Panc1 (cell line): ENCODE measurements at regions not wholly inside any gene's neighbourhood (a gene's known extent, or its start where the extent isn't known, plus 50 kb on each side); places are given as distances from the start of the nearest gene placed in this dataset.

Experiments
- CTCF ChIP-seq: fragments of 450-650 bp; IDR thresholded peaks from 2 replicates; pipeline ENCODE4 v1.5.1; 2017; ENCODE audit warnings: mild to moderate bottlenecking
- POLR2AphosphoS5 ChIP-seq: IDR thresholded peaks from 2 replicates; pipeline ENCODE4 v1.6.1; 2012; ENCODE audit warnings: mild to moderate bottlenecking, low read depth, low read length, moderate library complexity
- REST ChIP-seq, 2 experiments: IDR thresholded peaks; 2 replicates each; pipeline ENCODE4 v1.6.1; 2011 to 2012; ENCODE audit warnings: low read depth in 2 of 2, control low read depth in 1 of 2, low read length in 1 of 2, mild to moderate bottlenecking in 1 of 2, moderate library complexity in 1 of 2; ENCODE audit not compliant: insufficient read depth in 1 of 2
- SIN3A ChIP-seq: IDR thresholded peaks from 2 replicates; pipeline ENCODE4 v1.6.1; 2012; ENCODE audit warnings: low read depth, mild to moderate bottlenecking, low read length, moderate library complexity, borderline replicate concordance; ENCODE audit not compliant: insufficient read depth
- TCF7L2 ChIP-seq: IDR thresholded peaks from 2 replicates; pipeline ENCODE4 v1.6.1; 2011; ENCODE audit warnings: mild to moderate bottlenecking, low read depth, low read length, inconsistent platforms

DNA sequence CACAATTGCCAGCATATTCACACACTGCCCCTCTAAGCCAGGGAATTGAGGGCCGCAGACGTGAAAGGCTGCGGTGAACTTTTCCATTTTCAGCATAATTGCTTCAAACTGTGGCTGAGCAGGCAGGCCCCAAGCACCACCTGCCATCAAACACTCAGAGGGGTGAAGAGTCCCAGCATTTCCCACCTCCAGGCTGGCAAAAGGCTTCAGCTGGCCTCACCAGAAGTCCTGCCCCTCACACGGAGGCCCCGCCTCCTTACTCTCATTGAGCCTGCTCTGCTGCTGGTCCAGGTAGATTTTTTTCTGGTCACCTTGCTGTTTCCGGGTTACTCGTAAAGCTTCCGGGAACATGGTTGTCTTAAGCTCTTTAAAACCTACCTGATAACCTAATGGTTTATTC, 52.0 kb upstream of the PRELID3B start:
- no peak for TF ChIP-seq CTCF
- TF ChIP-seq TCF7L2, result no peak
- TF ChIP-seq REST (IDR thresholded peaks at IDR 0.05; ENCODE audit: insufficient read depth in 1 of 2, low read depth in 2 of 2, low read length in 1 of 2), result no peak
- TF ChIP-seq POLR2AphosphoS5, result no peak
- TF ChIP-seq SIN3A, result no peak
